GM18907 (cell line): ENCODE measurements at regions not wholly inside any gene's neighbourhood (a gene's known extent, or its start where the extent isn't known, plus 50 kb on each side); places are given as distances from the start of the nearest gene placed in this dataset.

Experiments
- ATAC-seq: cut with Tn5 transposase; IDR thresholded peaks from one replicate; pipeline ENCODE4 v1.9.1; 2021; ENCODE audit warnings: mild to moderate bottlenecking, moderate library complexity; ENCODE audit not compliant: unreplicated experiment

GRCh38 chr4:123308667-123309066 is 87.9 kb upstream of the SPRY1 start:
- ATAC-seq, result no peak

DNA sequence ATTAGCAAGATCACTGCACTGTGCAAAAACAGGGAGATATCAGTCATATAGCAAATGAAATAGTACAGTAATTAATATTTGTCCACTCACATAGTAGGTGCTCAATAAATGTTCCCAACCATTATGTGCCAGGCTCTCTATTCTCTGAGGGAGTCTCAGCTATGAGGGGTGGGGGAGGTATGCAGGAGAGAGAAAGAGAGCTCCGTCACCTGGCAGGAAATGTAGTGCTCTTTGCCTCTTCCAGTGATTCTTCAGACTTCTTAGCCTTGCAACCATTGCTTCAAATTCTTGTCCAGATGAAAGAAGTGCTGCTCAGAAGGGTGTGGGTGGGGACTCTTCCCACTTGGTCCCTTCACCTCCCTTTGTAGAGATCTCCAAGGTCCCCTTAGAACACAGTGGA is 84.5 kb upstream of the SPRY1 start:
- no peak for ATAC-seq

DNA sequence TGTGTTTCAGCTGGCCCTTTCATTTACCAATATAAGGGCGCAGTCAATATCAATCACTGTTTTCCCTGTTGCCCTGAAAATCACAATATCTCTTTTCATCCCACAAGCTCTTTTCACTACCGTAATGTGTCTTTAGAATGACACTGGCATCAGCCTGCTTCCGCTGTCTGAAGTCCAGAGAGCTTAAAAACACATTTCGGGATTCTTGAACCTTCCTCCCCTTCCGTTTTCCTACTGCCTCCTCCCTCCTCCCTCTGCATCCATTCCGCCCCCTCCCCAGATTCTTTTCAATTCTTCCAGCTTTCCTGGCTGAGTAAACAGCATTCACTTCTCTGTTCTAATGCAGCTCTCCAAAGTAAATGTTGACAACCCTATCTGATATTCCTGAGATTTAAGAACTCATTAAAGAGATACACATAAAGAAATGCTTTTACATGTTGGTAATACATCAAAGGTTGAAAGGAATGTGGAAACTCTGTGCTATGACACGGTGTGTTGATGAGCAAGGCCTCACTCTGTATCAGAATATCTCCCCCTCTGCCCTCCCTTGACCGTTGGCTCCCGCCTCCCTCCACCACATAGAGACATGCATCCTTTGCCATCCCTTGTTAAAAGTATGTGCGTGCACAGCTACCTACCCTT is 83.5 kb upstream of the SPRY1 start:
- no peak for ATAC-seq

DNA sequence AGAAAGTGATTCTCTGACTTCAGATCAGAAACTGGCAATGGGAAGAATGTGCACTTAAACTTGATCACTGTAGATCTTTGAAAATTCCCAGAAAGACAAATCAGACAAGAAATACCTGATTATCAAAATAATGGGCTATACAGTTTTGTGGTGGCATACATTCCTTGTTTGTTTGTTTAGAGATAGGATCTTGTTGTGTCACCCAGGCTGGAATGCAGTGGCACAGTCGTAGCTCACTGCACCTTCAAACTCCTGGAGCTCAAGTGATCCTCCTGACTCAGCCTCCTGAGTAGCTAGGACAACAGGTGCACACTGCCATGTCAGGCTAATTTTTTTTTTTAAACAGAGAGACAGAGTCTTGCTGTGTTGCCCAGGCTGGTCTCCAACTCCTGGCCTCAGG is 81.0 kb upstream of the SPRY1 start:
- ATAC-seq, result no peak

GRCh38 chr4:123317211-123317610 is 79.4 kb upstream of the SPRY1 start:
- ATAC-seq, result no peak

DNA sequence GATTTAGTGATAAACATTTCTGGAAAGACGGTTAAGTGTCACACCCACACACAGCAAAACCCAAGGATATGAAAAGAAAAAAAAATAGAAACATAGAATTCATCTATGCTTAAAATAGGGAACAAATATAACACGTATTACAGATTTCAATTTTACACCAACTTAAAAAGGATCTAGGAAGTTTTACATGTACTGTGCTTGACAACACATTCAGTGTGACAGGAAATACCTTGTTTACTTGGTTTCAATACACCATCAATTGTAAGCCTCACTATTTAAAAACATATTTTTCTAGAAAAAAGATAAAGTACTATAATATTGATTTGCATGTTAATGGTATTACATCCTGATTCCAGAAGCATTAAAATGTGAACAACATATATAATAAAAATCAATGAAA is 77.0 kb upstream of the SPRY1 start:
- ATAC-seq, result no peak

DNA sequence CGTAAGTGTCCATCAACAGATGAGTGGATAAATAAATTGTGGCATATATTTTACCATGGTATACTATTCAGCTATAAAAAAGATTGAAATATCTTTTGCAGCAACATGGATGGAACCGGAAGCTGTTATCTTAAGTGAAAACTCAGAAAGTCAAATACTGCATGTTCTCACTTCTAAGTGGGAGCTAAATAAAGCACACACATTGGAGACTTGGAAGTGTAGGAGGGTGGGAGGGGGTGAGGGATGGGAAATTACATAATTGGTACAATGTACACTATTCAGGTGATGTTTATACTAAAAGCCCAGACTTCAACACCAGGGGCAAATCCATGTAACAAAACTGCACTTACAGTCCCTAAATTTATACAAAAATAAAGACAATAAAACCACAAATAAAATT is 72.6 kb upstream of the SPRY1 start:
- ATAC-seq, result no peak

GRCh38 chr4:123325241-123325681 is 71.3 kb upstream of the SPRY1 start:
- ATAC-seq, result peak; percentile 98

DNA sequence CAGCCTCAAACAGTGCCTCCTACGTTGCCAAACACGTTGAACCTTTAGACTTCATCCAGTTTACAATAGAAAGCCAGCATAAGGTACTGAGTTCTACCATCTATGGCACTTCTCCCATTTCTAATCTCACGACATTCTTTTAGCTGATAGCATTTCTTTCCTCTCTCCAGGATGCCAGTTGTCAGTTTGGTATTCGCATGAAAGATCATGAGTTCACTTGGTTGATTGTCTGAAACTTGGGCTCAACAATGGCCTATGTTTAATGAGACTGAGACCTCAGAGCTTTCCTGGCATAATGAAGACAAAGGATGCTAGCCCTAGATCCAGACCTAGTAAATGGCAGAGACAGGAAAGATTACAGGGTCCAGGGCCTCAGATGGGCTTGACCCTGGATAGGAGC is 69.2 kb upstream of the SPRY1 start:
- no peak for ATAC-seq

- ATAC-seq, result no peak
These were observed 68.7 kb upstream of the SPRY1 start for GRCh38 chr4:123327846-123328429.

- ATAC-seq, result no peak
These were observed 57.9 kb upstream of the SPRY1 start for GRCh38 chr4:123338715-123339114.

GRCh38 chr4:123339507-123340380 is 56.9 kb upstream of the SPRY1 start:
- no peak for ATAC-seq

GRCh38 chr4:123340381-123340701 is 56.3 kb upstream of the SPRY1 start:
- ATAC-seq, result no peak

DNA sequence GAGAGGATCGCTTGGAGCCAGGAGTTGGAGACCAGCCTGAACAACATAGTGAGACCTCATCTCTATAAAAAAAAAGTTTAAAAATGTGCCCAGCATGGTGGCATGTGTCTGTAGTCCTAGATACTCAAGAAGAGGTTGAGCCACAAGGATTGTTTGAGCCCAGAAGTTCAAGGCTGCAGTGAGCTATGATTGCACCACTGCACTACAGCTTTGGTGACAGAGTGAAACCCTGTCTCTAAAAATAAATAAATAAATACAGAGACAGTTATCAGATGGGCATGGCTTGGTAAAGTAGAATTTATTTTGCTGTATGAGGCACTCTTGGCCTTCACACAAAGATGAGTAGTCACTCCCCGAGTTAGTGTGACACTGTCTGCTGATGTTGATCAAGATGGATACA is 54.1 kb upstream of the SPRY1 start:
- ATAC-seq, result no peak

DNA sequence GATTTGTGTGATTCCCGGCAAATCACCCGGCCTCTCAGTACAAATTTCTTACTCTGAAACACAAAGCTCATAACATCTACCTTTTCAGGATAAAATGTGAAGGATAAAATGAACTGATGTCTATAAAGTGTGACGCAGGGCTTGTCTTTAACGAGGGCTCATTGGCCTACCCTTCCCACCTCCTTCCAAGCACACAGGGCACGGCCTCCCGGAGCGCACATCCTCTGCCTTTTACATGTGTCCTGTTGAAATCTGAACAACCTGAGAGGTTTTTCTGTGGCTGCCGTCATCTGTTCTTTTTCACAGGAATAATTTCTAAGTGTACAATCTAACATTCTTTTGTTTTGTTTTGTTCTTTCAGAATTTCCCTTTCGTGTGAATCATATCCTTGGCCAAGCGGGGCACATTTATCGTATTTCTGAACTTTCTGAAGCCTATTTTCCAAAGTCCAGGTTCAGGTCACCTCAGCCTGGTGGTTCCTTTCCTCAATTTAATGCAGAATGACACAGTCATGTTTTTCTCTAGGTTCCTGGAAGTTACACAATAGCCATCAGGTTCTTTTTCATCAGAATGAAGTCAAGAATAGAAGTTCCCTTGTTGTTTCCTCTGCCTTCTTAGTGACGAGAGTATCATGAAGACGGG is 53.1 kb upstream of the SPRY1 start:
- ATAC-seq, result no peak

- ATAC-seq, result no peak
These were observed 51.3 kb upstream of the SPRY1 start for GRCh38 chr4:123345137-123345934.

GRCh38 chr4:123345935-123346300 is 50.7 kb upstream of the SPRY1 start:
- no peak for ATAC-seq

- no peak for ATAC-seq
These were observed 50.2 kb upstream of the SPRY1 start for GRCh38 chr4:123346330-123346940.
